RKO (cell line): ENCODE measurements at regions not wholly inside any gene's neighbourhood (a gene's known extent, or its start where the extent isn't known, plus 50 kb on each side); places are given as distances from the start of the nearest gene placed in this dataset.
"Not testable (repeated sequence)": the region's sequence is repeated elsewhere in the genome, so short reads cannot be mapped to it uniquely, and the experiment has no call there.

Experiments
- DNase-seq: peaks from one replicate; pipeline ENCODE4 v3.0.0-alpha.2; 2016; ENCODE audit warnings: low spot score

- DNase-seq: no peak
These were observed 1862.4 kb upstream of the ACO1 start for GRCh38 chr9:30522061-30522460.

- DNase-seq: no peak
These were observed 1862.0 kb upstream of the ACO1 start for GRCh38 chr9:30522486-30522885.

- DNase-seq: no peak
These were observed 1860.1 kb upstream of the ACO1 start for GRCh38 chr9:30524311-30524710.

DNA sequence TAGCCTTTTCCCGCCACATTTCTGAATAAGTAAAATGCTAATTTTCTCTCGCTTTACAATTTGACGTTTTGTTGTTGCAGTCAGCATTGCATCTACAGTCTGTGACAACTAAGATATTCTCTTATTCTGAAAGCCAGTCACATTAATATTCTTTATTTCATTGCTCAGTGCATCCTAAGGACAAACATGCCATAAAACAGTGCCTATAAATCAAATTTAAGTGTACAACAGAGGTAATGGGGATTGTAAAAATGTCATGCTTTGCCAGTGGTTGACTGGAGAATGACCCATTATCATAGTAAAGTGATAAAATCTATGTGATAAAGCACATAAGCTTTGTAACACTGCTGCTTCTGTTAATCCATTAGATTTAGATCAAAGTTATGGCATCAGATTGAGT is 1850.0 kb upstream of the ACO1 start:
- no peak for DNase-seq

DNA sequence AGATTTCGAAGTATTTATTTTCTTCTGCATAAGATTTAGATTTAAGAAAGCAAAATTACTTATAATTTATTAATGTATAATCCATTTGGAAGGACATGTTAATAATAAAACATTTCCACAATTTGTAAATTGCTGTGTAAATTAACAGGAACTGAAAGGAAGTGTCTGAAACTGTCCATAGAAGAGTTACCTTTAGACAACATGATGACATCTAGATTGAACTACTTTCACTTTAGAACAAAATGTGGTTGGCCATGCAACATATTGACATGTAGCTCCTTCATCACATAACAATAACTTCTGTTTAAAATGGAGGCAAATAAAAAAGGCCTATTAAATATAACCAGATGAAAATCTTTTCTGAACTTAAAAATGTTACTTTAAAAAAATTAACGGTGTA is 1849.5 kb upstream of the ACO1 start:
- DNase-seq: no peak

- DNase-seq: no peak
These were observed 1847.9 kb upstream of the ACO1 start for GRCh38 chr9:30536494-30536893.

- DNase-seq: not testable (repeated sequence)
These were observed 1844.7 kb upstream of the ACO1 start for GRCh38 chr9:30539696-30540095.

- DNase-seq: no peak
These were observed 1809.9 kb upstream of the ACO1 start for GRCh38 chr9:30574355-30575151.

DNA sequence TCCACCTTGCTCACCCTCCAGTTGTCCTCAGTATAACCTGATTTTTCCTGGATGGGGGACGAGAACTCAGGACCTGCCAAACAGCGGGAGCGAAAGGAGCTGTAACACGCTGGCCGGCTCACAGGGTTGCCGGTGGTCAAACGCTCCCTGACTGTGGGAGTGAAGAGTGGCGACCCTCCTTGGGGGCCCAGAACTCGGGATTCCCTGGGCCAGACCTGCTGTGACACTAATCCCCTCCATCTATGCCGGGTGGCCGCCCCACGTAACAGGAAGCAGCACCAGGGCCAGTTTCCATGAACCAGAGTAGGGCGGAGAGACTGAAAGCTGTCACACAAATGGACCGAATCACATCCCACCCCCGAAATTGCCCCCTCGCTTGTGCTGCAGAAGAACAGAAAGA is 1809.2 kb upstream of the ACO1 start:
- DNase-seq: no peak

DNA sequence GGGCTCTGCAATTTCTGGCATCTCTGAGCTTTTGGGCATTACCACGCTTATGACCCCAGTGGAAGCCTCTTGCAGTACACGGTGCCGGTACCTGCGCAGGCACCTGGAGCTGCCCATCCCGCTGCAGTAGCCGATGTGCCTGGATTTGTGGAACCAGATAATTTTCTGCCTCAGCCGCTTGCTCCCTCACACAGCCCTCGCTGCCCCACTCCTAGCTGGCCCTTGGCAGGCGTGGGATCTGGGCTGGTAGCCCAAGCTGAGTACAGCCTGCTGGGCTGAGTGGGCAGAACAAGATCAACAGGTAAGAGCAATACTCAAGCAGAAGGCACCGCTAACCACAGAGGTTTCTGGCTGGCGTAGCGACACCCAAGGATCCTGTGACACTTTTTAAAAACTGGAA is 1808.8 kb upstream of the ACO1 start:
- no peak for DNase-seq

- no peak for DNase-seq
These were observed 1804.6 kb upstream of the ACO1 start for GRCh38 chr9:30579810-30580209.

GRCh38 chr9:30582240-30582639 is 1802.2 kb upstream of the ACO1 start:
- DNase-seq: no peak

- no peak for DNase-seq
These were observed 1799.9 kb upstream of the ACO1 start for GRCh38 chr9:30584559-30584958.

DNA sequence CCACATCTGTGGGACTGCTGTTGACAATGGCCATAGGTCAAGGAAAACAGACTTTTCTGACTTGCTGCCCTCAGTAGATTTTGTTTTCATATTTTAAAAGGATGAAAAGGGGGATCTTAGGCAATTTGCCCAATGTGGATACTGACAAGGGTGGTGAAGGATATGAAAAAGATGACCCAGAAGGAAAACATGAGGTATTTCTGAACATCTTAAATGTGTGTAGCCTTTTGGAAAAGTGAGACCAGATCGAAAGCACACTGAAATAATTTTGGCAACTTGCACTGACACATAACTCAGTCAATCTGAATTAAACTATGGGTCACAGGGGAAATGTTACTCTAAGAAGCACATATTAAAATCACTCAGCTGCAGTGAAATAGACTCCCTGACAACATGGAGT is 1793.0 kb upstream of the ACO1 start:
- no peak for DNase-seq

- no peak for DNase-seq
These were observed 1786.8 kb upstream of the ACO1 start for GRCh38 chr9:30597608-30598007.

DNA sequence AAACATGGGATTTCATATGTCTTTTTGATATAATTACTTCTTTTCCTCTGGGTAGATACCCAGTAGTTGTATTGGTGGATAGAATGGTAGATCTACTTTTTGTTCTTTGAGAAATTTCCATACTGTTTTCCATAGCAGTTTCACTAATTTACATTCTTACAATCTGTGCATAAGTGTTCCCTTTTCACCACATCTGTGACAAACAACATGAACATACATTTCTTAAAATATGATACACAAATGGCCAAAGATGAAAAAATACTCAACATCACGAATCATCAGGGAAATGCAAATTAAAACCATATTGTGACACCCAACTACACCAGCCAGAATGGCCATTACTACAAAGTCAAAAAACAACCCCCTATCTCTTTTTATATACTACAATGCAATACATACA is 1778.5 kb upstream of the ACO1 start:
- DNase-seq: no peak

GRCh38 chr9:30609713-30610112 is 1774.7 kb upstream of the ACO1 start:
- no peak for DNase-seq

DNA sequence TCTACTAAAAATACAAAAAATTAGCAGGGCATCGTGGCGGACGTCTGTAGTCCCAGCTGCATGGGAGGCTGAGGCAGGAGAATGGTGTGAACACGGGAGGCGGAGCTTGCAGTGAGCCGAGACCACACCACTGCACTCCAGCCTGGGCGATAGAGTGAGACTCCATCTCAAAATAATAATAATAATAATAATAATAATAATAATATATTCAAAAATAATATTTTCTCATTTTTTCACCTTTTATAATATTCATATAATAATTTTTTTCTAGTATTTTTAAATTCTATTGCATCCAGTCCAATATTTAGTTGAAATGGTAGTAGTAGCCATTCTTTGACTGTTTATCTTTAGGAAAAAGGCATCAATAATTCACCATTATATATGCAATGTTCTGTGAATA is 1767.7 kb upstream of the ACO1 start:
- DNase-seq: not testable (repeated sequence)

DNA sequence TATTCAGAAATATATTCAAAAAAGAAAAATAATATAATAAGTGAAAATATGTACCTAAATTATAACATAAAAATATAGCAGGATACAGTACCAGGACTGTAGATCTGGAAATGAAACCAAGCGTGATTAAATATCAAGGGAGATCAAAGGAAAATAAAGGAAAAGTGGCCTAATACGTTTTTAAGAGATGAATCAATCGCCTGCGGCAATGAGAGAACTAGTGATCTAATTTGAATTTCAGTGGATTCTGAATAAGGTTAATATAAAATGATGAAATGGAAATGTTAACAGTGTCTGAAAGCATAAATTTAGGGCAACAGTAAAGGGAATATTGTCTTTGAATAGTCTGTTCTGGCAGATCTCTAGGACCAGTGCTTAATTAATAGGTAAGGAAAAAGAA is 1761.9 kb upstream of the ACO1 start:
- no peak for DNase-seq

DNA sequence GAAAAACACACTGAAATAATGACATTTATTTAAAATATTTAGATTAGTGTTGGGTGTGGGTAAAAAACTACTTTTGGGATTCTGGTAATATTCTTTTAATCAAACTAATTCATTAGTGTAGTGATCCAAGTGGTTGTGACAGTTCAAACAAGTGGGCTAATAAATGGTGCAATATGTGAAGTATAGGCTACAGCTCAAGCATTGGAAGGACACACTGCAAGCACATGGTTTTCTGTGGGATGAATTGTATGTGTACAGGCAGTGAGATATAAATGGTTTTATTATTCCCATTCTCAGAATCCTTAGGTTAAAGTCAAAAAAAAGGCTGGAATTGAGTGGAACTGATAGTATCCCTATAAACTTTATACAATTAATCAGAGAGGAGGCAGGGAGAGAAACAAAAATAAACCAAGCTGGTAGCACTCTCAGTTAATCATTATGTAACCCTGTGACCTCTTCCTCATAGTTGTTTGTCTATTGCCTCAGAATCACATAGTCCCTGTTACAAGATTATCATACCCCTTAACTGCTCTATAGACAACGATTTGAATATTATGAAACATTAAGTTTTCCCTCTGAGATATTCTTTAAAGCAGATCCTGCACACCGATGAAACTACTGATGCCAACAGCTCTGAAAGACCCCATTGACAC is 1755.4 kb upstream of the ACO1 start:
- DNase-seq: no peak

GRCh38 chr9:30630459-30630858 is 1754.0 kb upstream of the ACO1 start:
- no peak for DNase-seq

DNA sequence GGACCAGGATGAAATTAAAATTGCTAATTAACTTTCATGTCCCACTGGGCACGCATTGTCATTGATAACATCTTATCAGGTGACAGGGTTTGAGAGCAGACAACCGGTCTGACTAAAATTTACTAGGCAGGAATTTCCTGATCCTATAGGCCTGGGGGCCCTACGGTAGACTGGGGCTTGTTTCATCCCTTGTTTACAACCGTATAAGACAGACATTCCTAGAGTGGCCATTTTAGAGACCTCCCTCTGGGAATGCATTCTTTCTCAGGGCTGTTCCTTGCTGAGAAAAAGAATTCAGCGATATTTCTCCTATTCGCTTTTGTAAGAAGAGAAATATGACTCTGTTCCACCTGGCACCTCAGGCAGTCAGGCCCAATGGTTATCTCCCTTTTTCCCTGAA is 1737.8 kb upstream of the ACO1 start:
- DNase-seq: not testable (repeated sequence)

- DNase-seq: no peak
These were observed 1722.5 kb upstream of the ACO1 start for GRCh38 chr9:30661925-30662324.
